Esophagus (tissue), 2 donors: ENCODE measurements at regions not wholly inside any gene's neighbourhood (a gene's known extent, or its start where the extent isn't known, plus 50 kb on each side); places are given as distances from the start of the nearest gene placed in this dataset.

Experiments
- H3K27ac ChIP-seq, 2 donors: one replicate each; pipeline ENCODE4 v1.5.1; 2013; ENCODE audit warnings: low read depth in 2 of 2, mild to moderate bottlenecking in 2 of 2, inconsistent platforms in 1 of 2, low read length in 1 of 2, moderate library complexity in 1 of 2
- H3K27me3 ChIP-seq, 2 donors: one replicate each; pipeline ENCODE4 v1.6.1; 2013; ENCODE audit warnings: low read length in 2 of 2, control low read depth in 1 of 2, mild to moderate bottlenecking in 1 of 2; ENCODE audit not compliant: insufficient read depth in 2 of 2, control insufficient read depth in 1 of 2
- H3K36me3 ChIP-seq, 2 donors: one replicate each; pipeline ENCODE4 v1.6.1; 2013; ENCODE audit warnings: low read length in 1 of 2; ENCODE audit not compliant: control insufficient read depth in 2 of 2, insufficient read depth in 2 of 2
- H3K4me1 ChIP-seq, 2 donors: one replicate each; pipeline ENCODE4 v1.6.1; 2013; ENCODE audit warnings: low read length in 1 of 2; ENCODE audit not compliant: control insufficient read depth in 2 of 2, insufficient read depth in 2 of 2
- H3K4me3 ChIP-seq, 2 donors: one replicate each; pipeline ENCODE4 v1.5.1; 2013; ENCODE audit warnings: low read length in 2 of 2, mild to moderate bottlenecking in 2 of 2, low read depth in 1 of 2, moderate library complexity in 1 of 2
- H3K9me3 ChIP-seq, 2 donors: one replicate each; pipeline ENCODE4 v1.6.1; 2013; ENCODE audit warnings: mild to moderate bottlenecking in 2 of 2, low read depth in 1 of 2, low read length in 1 of 2, moderate library complexity in 1 of 2; ENCODE audit not compliant: control insufficient read depth in 2 of 2, insufficient read depth in 1 of 2
- WGBS, 2 donors: extraction: QIAGEN DNeasy Blood & Tissue Kit; methylation state at CpG; one replicate each; pipeline ENCODE4 v1.1.7; 2013; 5-methylcytosine and 5-hydroxymethylcytosine counted together
- donor health status: healthy with polysubstance abuse.
- donor health status: Bipolar disorder and iron deficiency.

GRCh38 chr2:120590841-120591240 is 144.8 kb upstream of the GLI2 start:
- no peaks in the 10 kb centered on the region for H3K9me3 ChIP-seq
- no peak overlapping the region for H3K4me3 ChIP-seq
- peaks cover 4 to 7% of the 10 kb centered on the region in 2 donors for H3K4me1 ChIP-seq
- no peak overlapping the region for H3K27ac ChIP-seq
- 92 to 95% methylated on average over 1 of the region's 1 CpG for WGBS, 2 donors
- H3K36me3 ChIP-seq, result no peaks in the 10 kb centered on the region
- H3K27me3 ChIP-seq, result peaks cover 0 to 3% of the 10 kb centered on the region in 2 donors

GRCh38 chr2:120591572-120591971 is 144.1 kb upstream of the GLI2 start:
- H3K27ac ChIP-seq, result no peak overlapping the region
- H3K36me3 ChIP-seq, result no peaks in the 10 kb centered on the region
- no peaks in the 10 kb centered on the region for H3K9me3 ChIP-seq
- H3K4me3 ChIP-seq, result no peak overlapping the region
- WGBS, 2 donors, result 85 to 92% methylated on average over 7 of the region's 7 CpGs
- H3K27me3 ChIP-seq, result peaks cover 0 to 3% of the 10 kb centered on the region in 2 donors
- peaks cover 4 to 7% of the 10 kb centered on the region in 2 donors for H3K4me1 ChIP-seq

GRCh38 chr2:120592084-120592483 is 143.6 kb upstream of the GLI2 start:
- 72 to 88% methylated on average over 10 of the region's 10 CpGs for WGBS, 2 donors
- no peak overlapping the region for H3K4me3 ChIP-seq
- H3K27me3 ChIP-seq, result peaks cover 0 to 3% of the 10 kb centered on the region in 2 donors
- H3K27ac ChIP-seq, result no peak overlapping the region
- H3K9me3 ChIP-seq, result no peaks in the 10 kb centered on the region
- peaks cover 2 to 3% of the 10 kb centered on the region in 2 donors for H3K4me1 ChIP-seq
- H3K36me3 ChIP-seq, result no peaks in the 10 kb centered on the region

- Histone ChIP-seq H3K9me3 (no peaks in the 10 kb centered on the region), H3K36me3 (no peaks in the 10 kb centered on the region), H3K27ac (no peak overlapping the region), H3K4me1 (peaks cover 0 to 2% of the 10 kb centered on the region in 2 donors), H3K27me3 (no peaks in the 10 kb centered on the region), H3K4me3 (no peak overlapping the region)
- WGBS, 2 donors, result 54 to 59% methylated on average over 9 of the region's 9 CpGs
Measured at GRCh38 chr2:120593921-120594686, 141.6 kb upstream of the GLI2 start.

GRCh38 chr2:120594856-120595685 is 140.6 kb upstream of the GLI2 start:
- peaks cover 0 to 2% of the 10 kb centered on the region in 2 donors for H3K4me1 ChIP-seq
- H3K36me3 ChIP-seq, result no peaks in the 10 kb centered on the region
- 50 to 54% methylated on average over 8 of the region's 8 CpGs for WGBS, 2 donors
- H3K9me3 ChIP-seq, result no peaks in the 10 kb centered on the region
- no peak overlapping the region for H3K4me3 ChIP-seq
- no peak overlapping the region for H3K27ac ChIP-seq
- no peaks in the 10 kb centered on the region for H3K27me3 ChIP-seq

- Histone ChIP-seq H3K27ac (no peak overlapping the region), H3K4me1 (peaks cover 0 to 2% of the 10 kb centered on the region in 2 donors), H3K9me3 (no peaks in the 10 kb centered on the region), H3K27me3 (no peaks in the 10 kb centered on the region), H3K36me3 (no peaks in the 10 kb centered on the region), H3K4me3 (no peak overlapping the region)
- 69 to 87% methylated on average over 1 of the region's 1 CpG for WGBS, 2 donors
Measured at GRCh38 chr2:120595739-120596138, 139.9 kb upstream of the GLI2 start.

- peaks cover 0 to 2% of the 10 kb centered on the region in 2 donors for H3K4me1 ChIP-seq
- no peak overlapping the region for H3K4me3 ChIP-seq
- peak overlapping the region; percentile 22 to 59 for H3K27ac ChIP-seq
- 66 to 71% methylated on average over 16 of the region's 16 CpGs for WGBS, 2 donors
- H3K9me3 ChIP-seq, result no peaks in the 10 kb centered on the region
- no peaks in the 10 kb centered on the region for H3K27me3 ChIP-seq
- H3K36me3 ChIP-seq, result no peaks in the 10 kb centered on the region
Measured at GRCh38 chr2:120596191-120596811, 139.4 kb upstream of the GLI2 start.

GRCh38 chr2:120596990-120597594 is 138.6 kb upstream of the GLI2 start:
- 57 to 58% methylated on average over 12 of the region's 12 CpGs for WGBS, 2 donors
- H3K27me3 ChIP-seq, result no peaks in the 10 kb centered on the region
- H3K27ac ChIP-seq, result peak overlapping the region in 1 of 2 donors; percentile 9
- peaks cover 0 to 2% of the 10 kb centered on the region in 2 donors for H3K4me1 ChIP-seq
- H3K4me3 ChIP-seq, result no peak overlapping the region
- no peaks in the 10 kb centered on the region for H3K9me3 ChIP-seq
- H3K36me3 ChIP-seq, result no peaks in the 10 kb centered on the region

GRCh38 chr2:120597595-120598193 is 138.0 kb upstream of the GLI2 start:
- H3K36me3 ChIP-seq, result no peaks in the 10 kb centered on the region
- no peak overlapping the region for H3K27ac ChIP-seq
- WGBS, 2 donors, result 91 to 93% methylated on average over 19 of the region's 19 CpGs
- no peak overlapping the region for H3K4me3 ChIP-seq
- no peaks in the 10 kb centered on the region for H3K9me3 ChIP-seq
- peaks cover 0 to 2% of the 10 kb centered on the region in 2 donors for H3K4me1 ChIP-seq
- H3K27me3 ChIP-seq, result no peaks in the 10 kb centered on the region
